Fibroblast of lung (primary cell): ENCODE measurements at regions not wholly inside any gene's neighbourhood (a gene's known extent, or its start where the extent isn't known, plus 50 kb on each side); places are given as distances from the start of the nearest gene placed in this dataset.

Experiments
- DNase-seq, 2 donors: peaks; one replicate each; pipeline versions ENCODE4 v3.0.0 to v3.0.0-alpha.2; 2010; ENCODE audit warnings: low read depth in 2 of 2
- H2AFZ ChIP-seq: 2 replicates; pipeline ENCODE4 v1.5.1; 2012; ENCODE audit warnings: low read length, control low read depth, inconsistent platforms
- H3K27ac ChIP-seq: 2 replicates; pipeline ENCODE4 v1.5.1; 2011; ENCODE audit warnings: low read length, control low read depth; ENCODE audit not compliant: insufficient read depth
- H3K27me3 ChIP-seq: 2 replicates; pipeline ENCODE4 v1.5.1; 2011; ENCODE audit warnings: mild to moderate bottlenecking, low read length; ENCODE audit not compliant: control insufficient read depth, insufficient read depth
- H3K36me3 ChIP-seq: 2 replicates; pipeline ENCODE4 v1.5.1; 2011; ENCODE audit warnings: low read length; ENCODE audit not compliant: control insufficient read depth, insufficient read depth
- H3K4me1 ChIP-seq: 2 replicates; pipeline ENCODE4 v1.5.1; 2011; ENCODE audit warnings: low read length; ENCODE audit not compliant: control insufficient read depth, insufficient read depth; ENCODE audit errors: extremely low read depth
- H3K4me2 ChIP-seq: 2 replicates; pipeline ENCODE4 v1.5.1; 2011; ENCODE audit warnings: low read length, control low read depth; ENCODE audit not compliant: insufficient read depth; ENCODE audit errors: extremely low read depth
- H3K4me3 ChIP-seq, 4 experiments: fragments of 200-600 bp in 1 of 4; sonication (generic) in 1 of 4; replicated peaks in 1 of 4; 2 replicates each; pipeline ENCODE4 v1.5.1; 2011 to 2016; ENCODE audit warnings: low read length in 4 of 4, low read depth in 3 of 4, mild to moderate bottlenecking in 3 of 4, control low read depth in 2 of 4, inconsistent platforms in 1 of 4, mixed read lengths in 1 of 4; ENCODE audit not compliant: insufficient read depth in 1 of 4; ENCODE audit errors: control extremely low read depth in 1 of 4
- H3K79me2 ChIP-seq: 2 replicates; pipeline ENCODE4 v1.5.1; 2012; ENCODE audit warnings: mild to moderate bottlenecking, low read length, inconsistent platforms; ENCODE audit not compliant: control insufficient read depth, insufficient read depth
- H3K9ac ChIP-seq: 2 replicates; pipeline ENCODE4 v1.5.1; 2011; ENCODE audit warnings: mild to moderate bottlenecking, low read length, control low read depth; ENCODE audit not compliant: insufficient read depth
- H3K9me3 ChIP-seq: 2 replicates; pipeline ENCODE4 v1.5.1; 2012; ENCODE audit warnings: low read depth, low read length; ENCODE audit not compliant: control insufficient read depth, insufficient read depth
- H4K20me1 ChIP-seq: 2 replicates; pipeline ENCODE4 v1.5.1; 2011; ENCODE audit warnings: low read length; ENCODE audit not compliant: control insufficient read depth, insufficient read depth; ENCODE audit errors: extremely low read depth
- EZH2 ChIP-seq: IDR thresholded peaks from 2 replicates; pipeline ENCODE4 v1.5.1; 2012; ENCODE audit warnings: low read length, control low read depth, mild to moderate bottlenecking; ENCODE audit errors: missing control alignments
- TF ChIP-seq, protein P1 (sequence below), 2 donors: IDR thresholded peaks in 1 of 2; conservative IDR thresholded peaks in 1 of 2; 1 replicate in 1 of 2; 2 replicates in 1 of 2; pipeline ENCODE4 v1.5.1; 2011 to 2012; ENCODE audit warnings: low read length in 2 of 2, control low read depth in 1 of 2, inconsistent platforms in 1 of 2, low read depth in 1 of 2, mild to moderate bottlenecking in 1 of 2

DNA sequence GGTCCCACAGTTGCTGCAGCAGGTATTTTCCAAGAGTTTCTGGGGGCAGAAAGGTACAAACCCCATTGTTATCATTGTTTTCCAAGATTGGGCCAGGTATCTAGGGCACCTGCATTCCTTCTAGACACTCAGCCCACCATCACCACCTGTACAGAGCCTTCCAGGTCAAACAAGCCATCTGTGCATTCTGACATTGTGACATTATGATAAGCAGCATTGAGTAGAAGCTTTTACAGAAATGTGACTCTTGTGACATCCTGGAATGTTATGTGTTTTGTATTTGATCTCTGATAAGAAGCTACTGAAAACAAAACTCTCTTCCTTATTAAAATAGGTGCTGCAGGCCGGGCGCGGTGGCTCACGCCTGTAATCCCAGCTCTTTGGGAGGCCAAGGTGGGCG lies 128.1 kb upstream of the CCN2 start:
- TF ChIP-seq, protein P1, sequence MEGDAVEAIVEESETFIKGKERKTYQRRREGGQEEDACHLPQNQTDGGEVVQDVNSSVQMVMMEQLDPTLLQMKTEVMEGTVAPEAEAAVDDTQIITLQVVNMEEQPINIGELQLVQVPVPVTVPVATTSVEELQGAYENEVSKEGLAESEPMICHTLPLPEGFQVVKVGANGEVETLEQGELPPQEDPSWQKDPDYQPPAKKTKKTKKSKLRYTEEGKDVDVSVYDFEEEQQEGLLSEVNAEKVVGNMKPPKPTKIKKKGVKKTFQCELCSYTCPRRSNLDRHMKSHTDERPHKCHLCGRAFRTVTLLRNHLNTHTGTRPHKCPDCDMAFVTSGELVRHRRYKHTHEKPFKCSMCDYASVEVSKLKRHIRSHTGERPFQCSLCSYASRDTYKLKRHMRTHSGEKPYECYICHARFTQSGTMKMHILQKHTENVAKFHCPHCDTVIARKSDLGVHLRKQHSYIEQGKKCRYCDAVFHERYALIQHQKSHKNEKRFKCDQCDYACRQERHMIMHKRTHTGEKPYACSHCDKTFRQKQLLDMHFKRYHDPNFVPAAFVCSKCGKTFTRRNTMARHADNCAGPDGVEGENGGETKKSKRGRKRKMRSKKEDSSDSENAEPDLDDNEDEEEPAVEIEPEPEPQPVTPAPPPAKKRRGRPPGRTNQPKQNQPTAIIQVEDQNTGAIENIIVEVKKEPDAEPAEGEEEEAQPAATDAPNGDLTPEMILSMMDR (conservative IDR thresholded peaks at IDR 0.05 in 1 of 2, IDR thresholded peaks at IDR 0.05 in 1 of 2; ENCODE audit: low read depth in 1 of 2, low read length in 2 of 2) = no peak
- TF ChIP-seq EZH2 = no peak
- Histone ChIP-seq H3K4me3 (no peak overlapping the region), H3K4me1 (peaks cover 3% of the 10 kb centered on the region), H3K27me3 (no peaks in the 10 kb centered on the region), H3K4me2 (no peak overlapping the region), H3K27ac (no peak overlapping the region), H3K9me3 (no peaks in the 10 kb centered on the region), H3K9ac (no peak overlapping the region), H2AFZ (no peak overlapping the region), H4K20me1 (no peaks in the 10 kb centered on the region), H3K79me2 (no peaks in the 10 kb centered on the region), H3K36me3 (no peaks in the 10 kb centered on the region)
- DNase-seq = no peak

DNA sequence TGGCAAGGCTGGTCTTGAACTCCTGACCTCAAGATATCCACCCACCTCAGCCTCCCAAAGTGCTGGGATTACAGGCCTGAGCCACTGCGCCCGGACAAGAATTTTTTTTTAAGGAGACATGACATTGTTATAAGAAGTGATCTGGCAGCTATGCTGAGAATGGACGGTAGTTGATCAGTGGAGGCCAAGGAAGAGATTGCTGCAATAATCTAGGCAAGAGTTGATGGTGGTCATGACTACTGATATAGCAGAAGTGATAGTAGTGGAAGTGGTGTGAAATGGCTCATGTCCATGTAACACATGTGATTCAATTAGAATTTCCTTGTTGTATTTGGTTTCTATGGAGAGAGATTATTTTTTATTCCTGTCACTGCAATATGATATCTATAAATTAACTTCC lies 125.3 kb upstream of the CCN2 start:
- no peak for DNase-seq
- Histone ChIP-seq H3K9me3 (no peaks in the 10 kb centered on the region), H2AFZ (no peak overlapping the region), H3K79me2 (no peaks in the 10 kb centered on the region), H3K27me3 (no peaks in the 10 kb centered on the region), H3K9ac (no peak overlapping the region), H3K4me2 (no peak overlapping the region), H4K20me1 (no peaks in the 10 kb centered on the region), H3K27ac (no peak overlapping the region), H3K4me1 (no peaks in the 10 kb centered on the region), H3K4me3 (no peak overlapping the region), H3K36me3 (no peaks in the 10 kb centered on the region)
- no peak for TF ChIP-seq EZH2
- TF ChIP-seq, protein P1 (conservative IDR thresholded peaks at IDR 0.05 in 1 of 2, IDR thresholded peaks at IDR 0.05 in 1 of 2; ENCODE audit: low read depth in 1 of 2, low read length in 2 of 2) = no peak

DNA sequence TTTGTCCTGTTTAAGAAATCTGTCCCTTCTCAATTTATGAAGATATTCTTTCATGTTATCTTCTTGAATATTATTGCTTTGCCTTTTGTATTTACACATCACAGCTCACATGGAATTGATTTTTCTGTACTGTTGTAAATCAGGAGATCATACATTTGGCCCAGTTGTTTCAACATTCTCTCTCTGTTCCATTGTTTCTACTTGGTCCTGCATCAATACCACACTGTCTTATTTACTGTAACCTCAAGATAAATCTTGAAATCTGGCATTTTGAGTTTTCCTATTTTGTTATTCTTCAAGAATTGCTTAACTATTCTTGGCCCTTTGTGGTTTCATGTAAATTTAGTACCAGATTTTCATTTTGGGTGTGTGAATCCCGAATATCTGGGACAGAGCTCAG lies 121.7 kb upstream of the CCN2 start:
- H3K27ac ChIP-seq = no peak overlapping the region
- H2AFZ ChIP-seq = no peak overlapping the region

More for the DNA sequence above, 121.7 kb upstream of the CCN2 start:
- Histone ChIP-seq H3K79me2 (no peaks in the 10 kb centered on the region), H3K27me3 (no peaks in the 10 kb centered on the region), H3K4me3 (no peak overlapping the region), H3K36me3 (no peaks in the 10 kb centered on the region), H3K9ac (no peak overlapping the region), H3K4me1 (no peaks in the 10 kb centered on the region), H4K20me1 (no peaks in the 10 kb centered on the region), H3K9me3 (no peaks in the 10 kb centered on the region), H3K4me2 (no peak overlapping the region)
- TF ChIP-seq, protein P1 (conservative IDR thresholded peaks at IDR 0.05 in 1 of 2, IDR thresholded peaks at IDR 0.05 in 1 of 2; ENCODE audit: low read depth in 1 of 2, low read length in 2 of 2) = no peak
- TF ChIP-seq EZH2 = no peak
- no peak for DNase-seq
